ENCODE measurements at regions not wholly inside any gene's neighbourhood (a gene's known extent, or its start where the extent isn't known, plus 50 kb on each side); places are given as distances from the start of the nearest gene placed in this dataset.

- H3K9me3 ChIP-seq (ENCODE audit: control insufficient read depth, low read length) = no peaks in the 10 kb centered on the region
- H3K4me3 ChIP-seq (ENCODE audit: low read depth, low read length) = no peak overlapping the region
- H3K4me2 ChIP-seq (ENCODE audit: low read length) = no peak overlapping the region
- no peaks in the 10 kb centered on the region for H3K27me3 ChIP-seq (ENCODE audit: control insufficient read depth, insufficient read depth, low read length)
- no peak overlapping the region for H3K27ac ChIP-seq
- H2AFZ ChIP-seq = no peak overlapping the region
- no peak for TF ChIP-seq CTCF (IDR thresholded peaks at IDR 0.05)
- no peaks in the 10 kb centered on the region for H3K36me3 ChIP-seq (ENCODE audit: control insufficient read depth, insufficient read depth, low read length)
- no peaks in the 10 kb centered on the region for H3K4me1 ChIP-seq
- no peak overlapping the region for H3K9ac ChIP-seq
- no peaks in the 10 kb centered on the region for H3K79me2 ChIP-seq
Measured at GRCh38 chr20:12171923-12172524, 254.3 kb downstream of the BTBD3 start.

GRCh38 chr20:12173347-12174012, 255.8 kb downstream of the BTBD3 start:
- H3K9ac ChIP-seq = no peak overlapping the region
- H2AFZ ChIP-seq = no peak overlapping the region
- no peak for TF ChIP-seq CTCF (IDR thresholded peaks at IDR 0.05)
- H3K79me2 ChIP-seq = no peaks in the 10 kb centered on the region
- no peak overlapping the region for H3K4me2 ChIP-seq (ENCODE audit: low read length)
- H3K27ac ChIP-seq = no peak overlapping the region
- no peaks in the 10 kb centered on the region for H3K36me3 ChIP-seq (ENCODE audit: control insufficient read depth, insufficient read depth, low read length)
- H3K9me3 ChIP-seq (ENCODE audit: control insufficient read depth, low read length) = no peaks in the 10 kb centered on the region
- H3K27me3 ChIP-seq (ENCODE audit: control insufficient read depth, insufficient read depth, low read length) = no peaks in the 10 kb centered on the region
- H3K4me3 ChIP-seq (ENCODE audit: low read depth, low read length) = no peak overlapping the region
- H3K4me1 ChIP-seq = no peaks in the 10 kb centered on the region

- no peak overlapping the region for H3K27ac ChIP-seq
- no peak overlapping the region for H3K4me3 ChIP-seq (ENCODE audit: low read depth, low read length)
- no peak for TF ChIP-seq CTCF (IDR thresholded peaks at IDR 0.05)
Measured at GRCh38 chr20:12175538-12175937, 257.8 kb downstream of the BTBD3 start.

GRCh38 chr20:12177657-12178293, 260.1 kb downstream of the BTBD3 start:
- Histone ChIP-seq H3K79me2 (no peaks in the 10 kb centered on the region), H3K36me3 (ENCODE audit: control insufficient read depth, insufficient read depth, low read length) (no peaks in the 10 kb centered on the region)

More at GRCh38 chr20:12175538-12175937, 257.8 kb downstream of the BTBD3 start:
- Histone ChIP-seq H3K4me1 (no peaks in the 10 kb centered on the region), H3K9me3 (ENCODE audit: control insufficient read depth, low read length) (no peaks in the 10 kb centered on the region), H2AFZ (no peak overlapping the region), H3K79me2 (no peaks in the 10 kb centered on the region), H3K27me3 (ENCODE audit: control insufficient read depth, insufficient read depth, low read length) (no peaks in the 10 kb centered on the region), H3K36me3 (ENCODE audit: control insufficient read depth, insufficient read depth, low read length) (no peaks in the 10 kb centered on the region), H3K9ac (no peak overlapping the region), H3K4me2 (ENCODE audit: low read length) (no peak overlapping the region)

More at GRCh38 chr20:12177657-12178293, 260.1 kb downstream of the BTBD3 start:
- Histone ChIP-seq H3K9me3 (ENCODE audit: control insufficient read depth, low read length) (no peaks in the 10 kb centered on the region), H3K27me3 (ENCODE audit: control insufficient read depth, insufficient read depth, low read length) (no peaks in the 10 kb centered on the region), H3K9ac (no peak overlapping the region), H3K4me3 (ENCODE audit: low read depth, low read length) (no peak overlapping the region), H3K4me2 (ENCODE audit: low read length) (no peak overlapping the region), H2AFZ (no peak overlapping the region), H3K4me1 (no peaks in the 10 kb centered on the region), H3K27ac (no peak overlapping the region)
- TF ChIP-seq CTCF (IDR thresholded peaks at IDR 0.05) = no peak
